ENCODE measurements at regions not wholly inside any gene's neighbourhood (a gene's known extent, or its start where the extent isn't known, plus 50 kb on each side); places are given as distances from the start of the nearest gene placed in this dataset.

DNA sequence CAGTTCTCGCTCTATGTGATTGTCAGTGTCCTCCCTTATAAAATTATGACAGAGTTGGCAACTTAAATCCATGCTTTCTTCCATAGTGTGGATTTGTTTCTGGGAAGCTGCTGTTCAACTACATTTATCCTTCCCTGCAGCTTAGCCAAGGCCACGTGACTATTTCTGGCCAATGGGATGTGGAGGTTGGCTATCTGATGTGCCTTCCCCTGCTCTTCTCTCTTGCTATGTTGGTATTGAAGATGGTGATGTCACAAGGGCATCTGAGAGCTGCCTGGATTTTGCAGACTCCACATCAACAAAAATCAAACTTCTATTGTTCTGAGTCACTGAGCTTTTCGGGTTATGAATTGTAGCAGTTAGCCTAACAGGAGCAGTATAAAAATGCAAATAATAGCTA lies 164.9 kb upstream of the RHOBTB1 start:
- Histone ChIP-seq H3K27me3 (no peaks in the 10 kb centered on the region), H3K4me1 (no peaks in the 10 kb centered on the region), H3K27ac (no peak overlapping the region), H3K4me3 (no peak overlapping the region), H3K36me3 (no peaks in the 10 kb centered on the region), H3K9me3 (no peaks in the 10 kb centered on the region)
- intact Hi-C loops (cut with DNase I; ENCODE audit: low total_unique reads) = no loop called here
- TF ChIP-seq POLR2A (IDR thresholded peaks at IDR 0.05) = no peak
- TF ChIP-seq POLR2AphosphoS5 (IDR thresholded peaks at IDR 0.05) = no peak
- TF ChIP-seq, protein P1, sequence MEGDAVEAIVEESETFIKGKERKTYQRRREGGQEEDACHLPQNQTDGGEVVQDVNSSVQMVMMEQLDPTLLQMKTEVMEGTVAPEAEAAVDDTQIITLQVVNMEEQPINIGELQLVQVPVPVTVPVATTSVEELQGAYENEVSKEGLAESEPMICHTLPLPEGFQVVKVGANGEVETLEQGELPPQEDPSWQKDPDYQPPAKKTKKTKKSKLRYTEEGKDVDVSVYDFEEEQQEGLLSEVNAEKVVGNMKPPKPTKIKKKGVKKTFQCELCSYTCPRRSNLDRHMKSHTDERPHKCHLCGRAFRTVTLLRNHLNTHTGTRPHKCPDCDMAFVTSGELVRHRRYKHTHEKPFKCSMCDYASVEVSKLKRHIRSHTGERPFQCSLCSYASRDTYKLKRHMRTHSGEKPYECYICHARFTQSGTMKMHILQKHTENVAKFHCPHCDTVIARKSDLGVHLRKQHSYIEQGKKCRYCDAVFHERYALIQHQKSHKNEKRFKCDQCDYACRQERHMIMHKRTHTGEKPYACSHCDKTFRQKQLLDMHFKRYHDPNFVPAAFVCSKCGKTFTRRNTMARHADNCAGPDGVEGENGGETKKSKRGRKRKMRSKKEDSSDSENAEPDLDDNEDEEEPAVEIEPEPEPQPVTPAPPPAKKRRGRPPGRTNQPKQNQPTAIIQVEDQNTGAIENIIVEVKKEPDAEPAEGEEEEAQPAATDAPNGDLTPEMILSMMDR (IDR thresholded peaks at IDR 0.05) = no peak
- no peak for DNase-seq (ENCODE audit: low spot score in 2 of 2)

DNA sequence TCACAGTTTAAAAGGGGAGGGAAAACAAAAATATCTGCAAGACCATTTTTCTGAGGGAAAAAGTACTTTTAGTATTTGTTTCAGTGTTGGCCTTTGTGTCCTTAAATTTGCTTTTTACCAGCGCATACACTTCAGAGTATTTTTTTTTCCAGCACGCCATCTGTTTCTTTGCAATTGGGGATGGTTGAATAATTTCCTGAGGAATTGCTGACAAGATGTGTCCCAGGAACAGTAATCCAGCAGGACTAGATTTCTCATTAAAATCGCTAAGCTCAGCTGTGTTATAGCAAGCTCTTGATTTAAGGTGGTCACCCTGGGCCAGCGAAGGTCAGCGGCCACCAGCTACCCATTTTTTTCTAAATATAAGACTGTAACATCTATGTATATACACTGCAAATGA lies 156.9 kb upstream of the RHOBTB1 start:
- Histone ChIP-seq H3K9me3 (no peaks in the 10 kb centered on the region), H3K4me3 (no peak overlapping the region), H3K36me3 (no peaks in the 10 kb centered on the region), H3K27ac (no peak overlapping the region), H3K4me1 (no peaks in the 10 kb centered on the region), H3K27me3 (no peaks in the 10 kb centered on the region)
- intact Hi-C loops (cut with DNase I; ENCODE audit: low total_unique reads) = no loop called here
- TF ChIP-seq, protein P1 (IDR thresholded peaks at IDR 0.05) = no peak
- TF ChIP-seq POLR2A (IDR thresholded peaks at IDR 0.05) (no peak), POLR2AphosphoS5 (IDR thresholded peaks at IDR 0.05) (no peak)
- no peak for DNase-seq (ENCODE audit: low spot score in 2 of 2)

DNA sequence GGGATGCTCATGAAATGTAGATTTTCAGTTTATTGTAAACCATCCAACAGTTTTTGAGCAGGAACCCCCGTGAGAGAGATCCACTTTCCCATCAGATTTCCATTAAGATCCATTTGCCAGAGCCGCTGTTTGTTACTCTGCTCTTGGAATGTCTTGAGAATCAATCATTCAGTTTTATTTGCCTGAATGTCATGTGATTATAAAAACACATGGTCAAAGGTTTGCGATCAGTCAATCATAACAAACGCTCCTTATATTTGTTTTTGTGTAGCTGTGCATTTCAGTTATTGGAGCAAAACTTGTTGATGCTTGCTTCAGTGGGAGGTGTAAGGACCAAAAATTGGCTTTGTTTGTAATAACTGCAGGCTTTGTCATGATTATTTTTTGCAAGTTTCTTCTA lies 155.8 kb upstream of the RHOBTB1 start:
- TF ChIP-seq, protein P1 (IDR thresholded peaks at IDR 0.05) = no peak
- TF ChIP-seq POLR2AphosphoS5 (IDR thresholded peaks at IDR 0.05) (no peak), POLR2A (IDR thresholded peaks at IDR 0.05) (no peak)
- Histone ChIP-seq H3K27ac (no peak overlapping the region), H3K36me3 (no peaks in the 10 kb centered on the region), H3K27me3 (no peaks in the 10 kb centered on the region), H3K9me3 (no peaks in the 10 kb centered on the region), H3K4me3 (no peak overlapping the region), H3K4me1 (no peaks in the 10 kb centered on the region)
- intact Hi-C loops (cut with DNase I; ENCODE audit: low total_unique reads) = no loop called here
- DNase-seq (ENCODE audit: low spot score in 2 of 2) = no peak

DNA sequence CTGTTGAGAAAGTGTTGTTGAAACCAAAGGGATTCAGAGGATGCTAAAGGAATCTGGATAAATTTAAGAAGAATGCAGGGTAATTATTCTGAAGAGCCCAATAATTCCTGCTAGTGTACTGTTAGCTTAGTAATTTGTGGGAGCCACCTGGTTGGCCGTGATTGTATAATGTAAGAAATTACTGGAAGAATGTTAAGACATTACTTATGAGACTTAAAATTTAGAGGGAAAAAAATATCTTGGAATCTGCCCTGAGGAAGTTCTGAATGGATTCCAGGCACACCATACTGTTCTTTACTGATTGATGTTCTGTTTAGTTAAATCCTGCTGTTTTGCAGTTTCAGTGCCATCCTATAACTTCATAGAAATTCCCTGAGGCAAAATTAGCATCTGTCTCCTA lies 155.0 kb upstream of the RHOBTB1 start:
- no peak overlapping the region for H3K4me3 ChIP-seq
- TF ChIP-seq, protein P1 (IDR thresholded peaks at IDR 0.05) = no peak
- TF ChIP-seq POLR2A (IDR thresholded peaks at IDR 0.05) = no peak
- TF ChIP-seq POLR2AphosphoS5 (IDR thresholded peaks at IDR 0.05) = no peak

DNA sequence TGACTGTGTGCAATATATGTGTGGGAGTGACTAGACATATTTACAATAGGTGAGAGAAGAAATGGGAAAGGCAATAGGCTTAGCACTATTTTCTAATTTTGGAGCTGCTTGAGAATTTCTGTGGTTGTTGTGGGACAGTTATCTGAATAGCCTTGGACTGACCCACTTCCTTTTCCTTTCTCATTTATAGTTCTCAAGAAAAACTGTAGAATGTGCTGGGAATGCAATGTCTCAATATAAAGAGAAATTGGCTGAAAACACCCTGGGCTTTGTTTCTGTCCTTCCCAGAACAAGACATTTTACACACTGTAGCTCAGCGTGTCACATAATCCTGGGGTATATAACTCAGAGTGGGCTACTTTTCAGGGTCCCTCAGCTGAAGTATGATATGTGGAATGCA lies 153.0 kb upstream of the RHOBTB1 start:
- no peak overlapping the region for H3K4me3 ChIP-seq
- H3K27me3 ChIP-seq = no peaks in the 10 kb centered on the region
- TF ChIP-seq, protein P1 (IDR thresholded peaks at IDR 0.05) = no peak
- TF ChIP-seq POLR2AphosphoS5 (IDR thresholded peaks at IDR 0.05) (no peak), POLR2A (IDR thresholded peaks at IDR 0.05) (no peak)
- intact Hi-C loops (cut with DNase I; ENCODE audit: low total_unique reads) = no loop called here
- DNase-seq (ENCODE audit: low spot score in 2 of 2) = no peak
- no peaks in the 10 kb centered on the region for H3K4me1 ChIP-seq
- no peaks in the 10 kb centered on the region for H3K36me3 ChIP-seq
- H3K9me3 ChIP-seq = no peaks in the 10 kb centered on the region
- H3K27ac ChIP-seq = no peak overlapping the region

More for the DNA sequence above, 155.0 kb upstream of the RHOBTB1 start:
- intact Hi-C loops (cut with DNase I; ENCODE audit: low total_unique reads) = no loop called here
- no peak for DNase-seq (ENCODE audit: low spot score in 2 of 2)
- Histone ChIP-seq H3K27me3 (no peaks in the 10 kb centered on the region), H3K9me3 (no peaks in the 10 kb centered on the region), H3K27ac (no peak overlapping the region), H3K4me1 (no peaks in the 10 kb centered on the region), H3K36me3 (no peaks in the 10 kb centered on the region)

All from breast epithelium (tissue), 4 donors.